H1 (cell line): ENCODE measurements at regions not wholly inside any gene's neighbourhood (a gene's known extent, or its start where the extent isn't known, plus 50 kb on each side); places are given as distances from the start of the nearest gene placed in this dataset.

ENCODE experiments used
- CTCF ChIA-PET: fragments of 300-600 bp; sonication (Branson Sonifier 250); formaldehyde crosslinking; loops from one replicate; lab custom pipeline; 2021; ENCODE audit not compliant: partially characterized antibody; lab: Charles Lee
- POLR2A ChIA-PET: fragments of 300-600 bp; sonication (Branson Sonifier 250); formaldehyde crosslinking; loops from one replicate; lab custom pipeline; 2021; ENCODE audit warnings: inconsistent platforms; ENCODE audit not compliant: partially characterized antibody; lab: Charles Lee
- DNase-seq, 2 experiments: peaks; one replicate each; pipeline versions ENCODE4 v3.0.0 to v3.0.0-alpha.2; 2010 to 2022; ENCODE audit warnings: low spot score in 2 of 2, low read depth in 1 of 2, mixed read lengths in 1 of 2
- FAIRE-seq: peaks from 2 replicates; lab custom pipeline; 2011; peaks lifted over from hg19 to GRCh38; lab: Jason Lieb, UNC
- H2AFZ ChIP-seq: 2 replicates; pipeline ENCODE4 v1.8.1; 2012; ENCODE audit warnings: low read length, inconsistent platforms
- H2AK5ac ChIP-seq: 2 replicates; pipeline ENCODE4 v1.6.1; 2013; ENCODE audit warnings: low read depth, low read length
- H2BK120ac ChIP-seq: replicated peaks from 2 replicates; pipeline ENCODE3; 2013; ENCODE audit warnings: low read depth, low read length, inconsistent platforms
- H2BK12ac ChIP-seq: 2 replicates; pipeline ENCODE4 v1.6.1; 2013; ENCODE audit warnings: low read depth, low read length
- H2BK15ac ChIP-seq: 2 replicates; pipeline ENCODE4 v1.6.1; 2013; ENCODE audit warnings: low read length
- H2BK20ac ChIP-seq: 2 replicates; pipeline ENCODE4 v1.6.1; 2013; ENCODE audit warnings: low read length
- H2BK5ac ChIP-seq: 2 replicates; pipeline ENCODE4 v1.6.1; 2013; ENCODE audit warnings: low read depth, low read length
- H3K14ac ChIP-seq: 2 replicates; pipeline ENCODE4 v1.6.1; 2013; ENCODE audit warnings: inconsistent platforms; ENCODE audit not compliant: insufficient read length
- H3K18ac ChIP-seq: 2 replicates; pipeline ENCODE4 v1.6.1; 2013; ENCODE audit warnings: low read length; ENCODE audit errors: extremely low read depth
- H3K23ac ChIP-seq: 2 replicates; pipeline ENCODE4 v1.6.1; 2013; ENCODE audit warnings: inconsistent platforms; ENCODE audit not compliant: insufficient read length
- H3K23me2 ChIP-seq: 2 replicates; pipeline ENCODE4 v1.6.1; 2013; ENCODE audit warnings: low read depth, low read length
- H3K27ac ChIP-seq: 2 replicates; pipeline ENCODE4 v1.6.1; 2011; ENCODE audit warnings: low read depth, low read length, inconsistent platforms
- H3K27me3 ChIP-seq, 4 experiments: replicated peaks in 1 of 4; 1 replicate in 1 of 4; 2 replicates in 3 of 4; pipeline versions ENCODE4 v1.6.1 to v1.8.1; 2011 to 2013; ENCODE audit warnings: low read length in 3 of 4, mild to moderate bottlenecking in 3 of 4, inconsistent platforms in 2 of 4, mixed read lengths in 2 of 4, moderate library complexity in 1 of 4; ENCODE audit not compliant: control insufficient read depth in 3 of 4, insufficient read depth in 3 of 4; ENCODE audit errors: extremely low read depth in 1 of 4
- H3K36me3 ChIP-seq, 4 experiments: 2 replicates each; pipeline versions ENCODE4 v1.6.1 to v1.8.1; 2011 to 2013; ENCODE audit warnings: mild to moderate bottlenecking in 4 of 4, low read length in 3 of 4, moderate library complexity in 2 of 4, control low read depth in 1 of 4, inconsistent platforms in 1 of 4; ENCODE audit not compliant: insufficient read depth in 4 of 4, control insufficient read depth in 2 of 4
- H3K4ac ChIP-seq: replicated peaks from 2 replicates; pipeline ENCODE3; 2013; ENCODE audit warnings: low read length, low read depth, mixed read lengths, inconsistent platforms; ENCODE audit not compliant: insufficient read length
- H3K4me1 ChIP-seq, 4 experiments: replicated peaks in 1 of 4; 1 replicate in 1 of 4; 2 replicates in 3 of 4; pipeline versions ENCODE4 v1.6.1 to v1.8.1; 2011 to 2013; ENCODE audit warnings: low read length in 3 of 4, inconsistent platforms in 2 of 4, mixed read lengths in 1 of 4; ENCODE audit not compliant: insufficient read depth in 4 of 4, control insufficient read depth in 3 of 4
- H3K4me2 ChIP-seq, 2 experiments: 2 replicates each; pipeline versions ENCODE4 v1.6.1 to v1.8.1; 2011 to 2013; ENCODE audit warnings: low read depth in 2 of 2, low read length in 2 of 2, control low read depth in 1 of 2, inconsistent platforms in 1 of 2, mild to moderate bottlenecking in 1 of 2; ENCODE audit not compliant: insufficient read depth in 1 of 2
- H3K4me3 ChIP-seq, 4 experiments: fragments of 200-600, 300-600 bp in 1 of 4; sonication (generic), shearing (Covaris generic), sonication (Bioruptor Twin) in 1 of 4; 2 replicates each; pipeline versions ENCODE4 v1.5.1 to v1.8.1; 2011 to 2016; ENCODE audit warnings: low read length in 4 of 4, low read depth in 3 of 4, control low read depth in 2 of 4, inconsistent platforms in 2 of 4, mild to moderate bottlenecking in 2 of 4, mixed read lengths in 1 of 4, moderate library complexity in 1 of 4; ENCODE audit not compliant: insufficient read depth in 2 of 4; ENCODE audit errors: extremely low read depth in 1 of 4
- H3K56ac ChIP-seq: replicated peaks from 2 replicates; pipeline ENCODE3; 2013; ENCODE audit warnings: low read depth, mild to moderate bottlenecking, mixed read lengths, low read length, inconsistent platforms; ENCODE audit not compliant: insufficient read length
- H3K79me1 ChIP-seq: 2 replicates; pipeline ENCODE4 v1.6.1; 2013; ENCODE audit warnings: low read depth, low read length, control low read depth
- H3K79me2 ChIP-seq, 2 experiments: 2 replicates each; pipeline versions ENCODE4 v1.6.1 to v1.8.1; 2012 to 2013; ENCODE audit warnings: low read length in 2 of 2, mild to moderate bottlenecking in 2 of 2, inconsistent platforms in 1 of 2; ENCODE audit not compliant: insufficient read depth in 2 of 2, control insufficient read depth in 1 of 2
- H3K9ac ChIP-seq, 4 experiments: replicated peaks in 1 of 4; 1 replicate in 1 of 4; 2 replicates in 3 of 4; pipeline versions ENCODE4 v1.6.1 to v1.8.1; 2011 to 2013; ENCODE audit warnings: low read depth in 3 of 4, low read length in 3 of 4, control low read depth in 2 of 4, mild to moderate bottlenecking in 2 of 4, moderate library complexity in 2 of 4, inconsistent platforms in 1 of 4; ENCODE audit errors: extremely low read depth in 1 of 4
- H3K9me3 ChIP-seq, 2 experiments: 2 replicates each; pipeline versions ENCODE4 v1.6.1 to v1.8.1; 2012 to 2013; ENCODE audit warnings: mild to moderate bottlenecking in 2 of 2, moderate library complexity in 2 of 2, control low read depth in 1 of 2, inconsistent platforms in 1 of 2, low read depth in 1 of 2, low read length in 1 of 2, mixed read lengths in 1 of 2; ENCODE audit not compliant: insufficient read depth in 2 of 2
- H4K20me1 ChIP-seq, 2 experiments: replicated peaks in 1 of 2; 2 replicates each; pipeline versions ENCODE3 to v1.8.1; 2011 to 2013; ENCODE audit warnings: inconsistent platforms in 2 of 2, low read length in 2 of 2, mild to moderate bottlenecking in 1 of 2; ENCODE audit not compliant: insufficient read depth in 2 of 2, control insufficient read depth in 1 of 2
- H4K5ac ChIP-seq: 2 replicates; pipeline ENCODE4 v1.6.1; 2013; ENCODE audit warnings: low read length, low read depth, mixed read lengths, inconsistent platforms; ENCODE audit not compliant: insufficient read length
- H4K8ac ChIP-seq: 2 replicates; pipeline ENCODE4 v1.8.0; 2013; ENCODE audit warnings: mild to moderate bottlenecking, moderate library complexity, low read length, inconsistent platforms; ENCODE audit not compliant: insufficient read depth; ENCODE audit errors: extremely low read depth
- H4K91ac ChIP-seq: replicated peaks from 2 replicates; pipeline ENCODE3; 2013; ENCODE audit warnings: low read length, mixed read lengths, inconsistent platforms; ENCODE audit not compliant: insufficient read length
- CHD1 ChIP-seq: IDR thresholded peaks from 2 replicates; pipeline ENCODE4 v1.6.1; 2012; ENCODE audit warnings: low read depth, low read length, improper control_type of control experiment
- CHD2 ChIP-seq: IDR thresholded peaks from 2 replicates; pipeline ENCODE4 v1.6.1; 2012; ENCODE audit warnings: low read length, improper control_type of control experiment
- GABPA ChIP-seq: IDR thresholded peaks from 2 replicates; pipeline ENCODE4 v1.6.1; 2011; ENCODE audit warnings: mild to moderate bottlenecking, low read length, moderate library complexity, borderline replicate concordance; ENCODE audit not compliant: insufficient read depth
- TEAD4 ChIP-seq: IDR thresholded peaks from 2 replicates; pipeline ENCODE4 v1.6.1; 2012; ENCODE audit warnings: low read depth, low read length, inconsistent platforms, mixed read lengths
- YY1 ChIP-seq: IDR thresholded peaks from 2 replicates; pipeline ENCODE4 v1.6.1; 2011; ENCODE audit warnings: low read depth, mild to moderate bottlenecking, low read length
- ZNF274 ChIP-seq: IDR thresholded peaks from 2 replicates; pipeline ENCODE4 v1.7.0; 2012; ENCODE audit warnings: low read length, borderline replicate concordance; ENCODE audit errors: extremely low read depth
- WGBS, 2 experiments: shearing (Covaris generic) in 1 of 2; methylation state at CpG; one replicate each; pipeline versions ENCODE4 v1.1.6 to v1.1.7; 2013 to 2015; ENCODE audit warnings: low lambda C conversion rate in 2 of 2, mixed read lengths in 2 of 2, inconsistent platforms in 1 of 2, low coverage in 1 of 2, missing lambda C conversion rate in 1 of 2; ENCODE audit not compliant: insufficient replicate concordance in 2 of 2, insufficient coverage in 1 of 2, insufficient read length in 1 of 2; ENCODE audit errors: extremely low coverage in 1 of 2, missing lambda C conversion rate in 1 of 2; 5-methylcytosine and 5-hydroxymethylcytosine counted together

GRCh38 chr15:26359855-26360254 is 413.0 kb downstream of the GABRB3 start:
- POLR2A ChIA-PET: no interaction called here
- H3K27me3 ChIP-seq: no peaks in the 10 kb centered on the region; a peak in 1 of 7 replicates
- no peak overlapping the region for H3K27ac ChIP-seq
- H3K23ac ChIP-seq: no peak overlapping the region
- DNase-seq: no peak
- H2BK15ac ChIP-seq: no peak overlapping the region
- H2AFZ ChIP-seq: no peak overlapping the region
- H3K4me1 ChIP-seq: no peaks in the 10 kb centered on the region; a peak in 1 of 7 replicates
- no peaks in the 10 kb centered on the region for H3K79me1 ChIP-seq
- H3K18ac ChIP-seq: no peak overlapping the region
- no peak overlapping the region for H2BK120ac ChIP-seq
- 87% methylated on average over 4 of the region's 4 CpGs; no CpG with 5 or more reads in 1 of the 2 experiments for WGBS, 2 experiments
- no peaks in the 10 kb centered on the region for H3K79me2 ChIP-seq
- no peak overlapping the region for H3K4me3 ChIP-seq
- no peak for FAIRE-seq
- no peak overlapping the region for H2BK5ac ChIP-seq
- H4K5ac ChIP-seq: no peak overlapping the region
- no peak overlapping the region for H3K9ac ChIP-seq
- no peaks in the 10 kb centered on the region for H3K9me3 ChIP-seq
- no peak overlapping the region for H2BK12ac ChIP-seq
- H3K14ac ChIP-seq: no peak overlapping the region
- H4K8ac ChIP-seq: no peak overlapping the region
- no peaks in the 10 kb centered on the region for H4K20me1 ChIP-seq
- H3K23me2 ChIP-seq: peaks cover 2% of the 10 kb centered on the region; the same call in 1 of the 2 replicates
- CTCF ChIA-PET: no interaction called here
- no peak overlapping the region for H3K4me2 ChIP-seq
- H2AK5ac ChIP-seq: no peak overlapping the region
- H3K36me3 ChIP-seq: no peaks in the 10 kb centered on the region
- no peak overlapping the region for H3K56ac ChIP-seq
- no peak overlapping the region for H2BK20ac ChIP-seq
- H4K91ac ChIP-seq: no peak overlapping the region
- no peak overlapping the region for H3K4ac ChIP-seq
- no peak for TF ChIP-seq CHD1
- TF ChIP-seq ZNF274: no peak
- no peak for TF ChIP-seq GABPA
- no peak for TF ChIP-seq CHD2
- TF ChIP-seq YY1: no peak
- TF ChIP-seq TEAD4: no peak
